GM18520 (cell line): ENCODE measurements at regions not wholly inside any gene's neighbourhood (a gene's known extent, or its start where the extent isn't known, plus 50 kb on each side); places are given as distances from the start of the nearest gene placed in this dataset.

Source experiments
- ATAC-seq: cut with Tn5 transposase; IDR thresholded peaks from one replicate; pipeline ENCODE4 v1.9.1; 2021; ENCODE audit not compliant: unreplicated experiment

GRCh38 chr11:57100638-57101331, 81.0 kb upstream of the LRRC55 start:
- no peak for ATAC-seq

DNA sequence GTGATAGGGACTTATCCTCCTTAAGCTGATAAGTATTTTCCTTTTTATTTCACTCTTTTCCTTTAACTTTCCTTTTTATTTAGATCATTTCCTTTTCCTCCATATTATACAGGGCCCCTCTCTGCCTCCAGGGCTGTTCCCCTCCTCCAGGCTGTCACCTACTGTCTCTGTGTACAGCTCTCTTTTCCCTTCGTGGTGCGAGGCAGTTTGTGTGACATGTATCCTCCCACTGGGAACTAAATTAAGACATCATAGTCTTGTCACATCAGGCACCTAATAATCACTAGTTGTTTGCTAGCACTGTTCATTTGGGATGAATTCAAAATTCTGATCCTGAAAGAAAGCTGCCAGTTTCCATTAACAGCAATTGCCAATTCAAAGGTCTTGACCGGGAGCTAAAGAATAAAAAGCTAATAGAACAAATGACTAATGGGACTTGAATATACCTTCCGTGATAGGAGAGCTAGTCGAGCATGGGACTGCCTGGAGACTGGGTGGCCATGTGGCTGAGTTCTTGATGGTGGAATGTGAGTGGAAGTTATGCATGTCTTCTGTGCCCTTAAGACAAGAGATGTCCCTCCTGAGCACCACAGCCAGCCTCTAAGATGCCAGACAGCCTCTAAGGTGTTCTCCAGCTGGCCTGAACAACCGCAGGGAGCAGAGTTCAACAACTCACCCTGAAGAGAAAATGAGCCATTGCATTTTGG, 77.7 kb upstream of the LRRC55 start:
- no peak for ATAC-seq

DNA sequence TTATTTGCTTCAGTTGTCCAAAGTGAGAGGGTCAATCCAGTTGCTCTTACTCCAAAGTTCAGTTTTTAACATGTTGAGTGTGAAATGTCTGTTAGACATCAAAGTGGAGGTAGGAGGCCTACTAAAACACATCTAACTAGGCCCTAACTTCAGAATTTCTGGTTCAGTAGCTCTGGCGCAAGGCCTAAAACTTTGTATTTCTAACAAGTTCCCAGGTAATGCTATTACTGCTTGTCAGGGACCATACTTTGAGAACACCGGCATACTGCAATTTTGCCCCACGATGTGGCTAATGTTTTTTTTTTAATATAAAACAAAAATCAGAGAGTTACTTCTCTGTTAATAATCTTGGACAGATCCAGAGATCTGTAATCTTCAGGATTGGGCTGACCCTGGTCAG, 72.4 kb upstream of the LRRC55 start:
- ATAC-seq, result no peak

DNA sequence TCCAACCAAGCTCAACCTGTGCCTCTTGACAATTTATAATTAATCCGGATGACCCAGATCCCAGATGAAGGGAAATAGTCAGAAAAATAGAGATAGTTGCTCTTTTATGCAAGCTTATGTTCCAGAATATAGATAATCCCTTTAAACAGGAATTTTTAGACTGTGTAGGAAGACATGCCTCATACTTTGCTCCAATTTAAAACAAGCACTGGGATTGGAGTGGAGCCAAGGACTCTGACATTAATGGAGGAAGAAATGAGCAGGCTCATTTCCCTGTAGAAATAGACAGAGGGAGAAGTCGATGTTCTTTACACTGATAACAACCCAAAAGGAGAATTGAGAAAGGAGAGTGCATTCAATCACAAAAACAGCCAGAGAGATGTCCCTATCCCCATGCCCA, 70.1 kb upstream of the LRRC55 start:
- ATAC-seq, result no peak

GRCh38 chr11:57116654-57117053, 65.1 kb upstream of the LRRC55 start:
- peak; percentile 73 for ATAC-seq

DNA sequence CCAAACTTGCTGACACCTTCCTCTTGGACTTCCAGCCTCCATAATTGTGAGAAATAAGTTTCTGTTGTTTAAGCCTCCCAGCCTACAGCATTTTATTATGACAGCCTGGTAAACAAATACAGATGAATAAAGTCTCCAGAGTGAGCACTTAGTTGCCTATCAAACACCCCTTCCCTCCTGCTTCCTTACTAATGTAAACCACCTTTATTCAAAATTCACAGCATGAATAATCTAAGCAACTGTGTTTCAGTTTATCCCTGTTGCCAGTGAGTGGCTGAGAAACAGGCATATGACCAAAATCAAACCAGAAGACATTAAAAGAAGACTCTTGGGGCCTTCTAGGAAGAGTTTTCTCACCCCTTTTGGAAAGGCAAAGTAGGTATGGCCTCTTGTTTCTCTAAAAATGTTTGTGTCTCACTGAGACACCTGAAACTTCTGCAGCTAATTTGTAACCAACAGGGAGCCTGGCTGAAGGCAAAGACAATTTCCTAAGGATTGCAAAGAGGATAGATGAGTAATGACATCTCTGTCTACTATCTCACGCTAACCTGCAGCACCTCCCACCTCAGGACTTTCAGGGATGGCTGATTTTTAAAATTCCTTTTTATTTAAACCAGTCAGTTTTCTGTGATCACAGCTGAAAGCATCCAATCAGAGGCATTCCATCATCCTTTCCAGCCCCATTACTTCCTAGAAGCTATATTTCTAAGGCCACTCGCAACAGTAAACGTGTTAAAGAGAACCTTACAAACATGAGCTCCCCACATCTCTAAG, 61.4 kb upstream of the LRRC55 start:
- ATAC-seq, result no peak

DNA sequence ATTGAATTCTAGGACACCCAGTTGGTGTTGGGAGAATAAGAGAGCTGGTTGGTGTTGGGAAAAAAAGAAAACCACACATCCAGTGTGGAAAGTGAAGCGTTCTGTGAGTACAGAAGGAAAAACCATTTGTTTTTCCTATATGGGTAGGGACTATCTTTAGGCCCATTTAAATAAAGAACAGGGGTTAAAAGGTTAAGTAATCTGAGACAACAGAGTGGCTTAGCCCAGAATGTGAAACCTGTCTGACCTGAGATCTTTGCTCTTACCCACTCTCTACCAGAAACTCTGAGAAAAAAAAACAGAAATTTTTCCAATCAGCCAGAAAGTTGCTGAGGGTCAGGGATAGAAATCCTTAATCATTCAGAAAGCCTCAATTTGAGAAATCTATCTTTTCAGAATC, 59.8 kb upstream of the LRRC55 start:
- no peak for ATAC-seq

- ATAC-seq, result no peak
Measured at GRCh38 chr11:57123590-57123989, 58.2 kb upstream of the LRRC55 start.

DNA sequence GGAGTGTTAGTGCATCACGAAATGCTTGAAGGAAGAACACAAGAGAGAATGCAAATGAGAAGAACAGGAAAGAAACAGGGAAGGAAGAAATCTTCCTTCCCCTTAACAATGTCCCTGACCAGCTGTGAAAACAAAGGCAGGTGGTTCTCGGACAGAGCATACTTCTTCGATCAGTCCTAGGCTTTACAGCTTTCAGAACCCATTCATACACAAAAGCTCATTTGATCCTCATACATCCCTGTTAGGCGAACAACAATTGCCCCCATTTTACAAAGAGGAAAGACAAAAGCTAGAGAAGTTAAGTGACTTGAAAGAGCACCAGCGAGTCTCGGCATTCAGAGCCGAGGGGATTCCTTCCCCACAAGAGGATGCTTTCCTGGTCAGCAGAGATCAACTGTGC, 57.2 kb upstream of the LRRC55 start:
- no peak for ATAC-seq

DNA sequence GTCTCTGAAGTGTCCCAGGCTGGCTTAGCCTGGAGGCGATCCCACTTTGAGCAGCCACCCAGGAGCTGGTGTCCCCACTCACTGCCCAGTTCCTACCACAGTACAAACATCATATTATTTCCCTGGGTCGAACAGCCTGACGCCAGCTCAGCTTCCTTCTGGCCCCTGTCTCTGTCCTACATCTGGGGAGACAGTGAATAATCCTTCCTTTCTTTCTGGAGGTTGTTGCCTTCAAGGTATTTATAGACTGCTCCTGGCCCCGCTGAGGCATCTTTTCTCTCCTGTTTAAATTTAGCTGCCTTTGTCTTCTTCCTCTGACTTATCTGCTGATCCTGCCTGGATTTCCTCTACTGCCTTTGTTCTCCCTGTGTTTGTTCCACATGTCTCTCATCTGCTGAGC, 56.8 kb upstream of the LRRC55 start:
- ATAC-seq, result no peak

DNA sequence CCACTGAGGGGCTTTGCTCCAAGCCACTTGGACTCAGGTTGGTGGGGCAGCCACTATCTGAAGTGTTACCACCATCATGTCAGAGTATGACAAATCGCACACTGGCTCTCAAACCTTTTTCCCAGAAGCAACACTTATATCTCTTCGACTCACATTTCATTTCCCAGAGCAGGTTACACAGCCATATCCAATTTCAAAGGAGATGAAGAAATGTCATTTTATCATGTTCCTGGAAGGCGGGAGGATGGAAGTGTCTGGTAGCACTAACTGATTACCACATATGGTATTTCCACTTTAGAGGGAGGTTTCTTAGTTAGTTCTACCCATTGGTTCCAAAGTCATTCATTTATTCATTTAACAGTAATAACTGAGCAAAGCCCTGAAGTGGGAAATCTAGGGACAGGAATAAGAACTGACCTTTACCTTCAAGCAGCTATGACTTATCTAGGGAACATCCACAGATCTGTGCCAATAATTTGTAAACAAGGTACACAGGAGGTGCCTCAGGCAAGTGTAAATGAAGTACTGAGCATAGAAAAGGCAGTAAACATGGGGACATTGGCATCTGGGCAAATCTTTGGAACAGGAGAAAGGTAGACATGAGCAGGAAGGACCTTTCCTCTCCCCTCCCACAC, 54.9 kb upstream of the LRRC55 start:
- ATAC-seq, result no peak

DNA sequence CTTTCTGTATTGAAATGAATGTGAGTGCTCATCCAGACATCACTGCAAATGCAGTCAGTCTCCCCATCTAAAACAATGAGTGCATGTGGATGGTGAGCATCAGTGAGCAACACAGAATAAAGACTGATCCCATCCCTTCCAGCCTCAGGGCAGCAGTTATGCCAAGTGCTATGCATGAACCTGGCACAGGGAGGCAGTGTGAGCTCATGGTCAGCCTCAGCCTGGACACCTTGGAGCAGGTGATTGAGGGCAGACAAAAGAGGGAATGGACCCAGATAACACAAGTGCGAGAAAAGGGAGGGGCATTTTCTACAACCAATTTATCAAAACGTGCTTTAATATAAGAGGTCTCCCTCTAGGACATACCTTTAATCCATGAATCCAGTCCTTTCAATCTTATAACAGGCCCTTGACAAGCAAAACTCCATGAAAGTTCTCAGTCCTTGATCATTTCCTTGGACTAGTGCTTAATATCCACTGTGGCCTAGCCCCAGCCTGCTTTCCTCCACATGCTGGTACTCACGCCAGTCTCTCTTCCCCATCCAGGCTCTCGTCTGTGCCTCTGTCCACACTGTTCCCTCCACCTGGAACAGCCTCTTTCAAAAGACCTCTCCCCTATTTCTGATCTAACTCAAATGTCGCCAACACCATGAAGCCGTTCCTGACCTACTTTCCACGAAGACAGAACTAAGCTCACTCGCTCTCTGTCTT, 50.5 kb upstream of the LRRC55 start:
- no peak for ATAC-seq
